IPS-NIHi7 (cell line): ENCODE measurements at regions not wholly inside any gene's neighbourhood (a gene's known extent, or its start where the extent isn't known, plus 50 kb on each side); places are given as distances from the start of the nearest gene placed in this dataset.

Source experiments
- DNase-seq: peaks from one replicate; pipeline ENCODE4 v3.0.0; 2012; ENCODE audit warnings: mixed read lengths; ENCODE audit errors: extremely low spot score

DNA sequence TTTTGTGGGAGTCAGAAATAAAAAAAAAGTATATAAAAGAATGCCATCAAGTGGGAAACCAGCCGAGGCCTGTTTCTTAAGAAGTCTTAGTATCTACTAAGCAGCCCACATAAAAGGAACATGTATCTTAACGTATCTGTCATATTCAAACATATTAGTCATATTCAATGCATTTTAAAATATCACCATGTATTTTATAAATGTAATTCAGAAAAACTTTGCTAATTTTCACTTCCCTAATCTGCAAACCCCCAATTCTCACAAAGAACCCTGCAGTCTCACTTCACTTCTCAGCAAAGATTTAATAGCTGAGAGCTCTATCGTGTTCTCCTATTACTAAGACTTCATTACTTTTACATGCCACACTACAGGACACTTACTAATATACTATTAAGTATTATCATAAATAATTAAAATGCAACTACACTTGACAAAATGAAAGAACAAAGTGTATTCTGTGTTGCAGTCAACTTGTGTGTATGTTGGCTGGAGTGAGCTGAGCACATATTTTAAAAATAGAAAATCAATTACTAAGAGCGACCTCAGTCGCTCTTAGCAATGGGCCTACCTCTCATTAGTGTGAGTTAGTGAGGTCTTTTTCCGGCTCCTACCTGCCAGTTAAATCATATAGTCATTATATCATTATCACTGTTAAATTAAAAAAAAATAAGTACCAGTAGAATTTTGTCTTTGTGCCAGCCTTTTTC lies 484.3 kb downstream of the LMO4 start:
- no peak for DNase-seq

GRCh38 chr1:87814573-87814972 lies 485.9 kb downstream of the LMO4 start:
- DNase-seq: no peak

DNA sequence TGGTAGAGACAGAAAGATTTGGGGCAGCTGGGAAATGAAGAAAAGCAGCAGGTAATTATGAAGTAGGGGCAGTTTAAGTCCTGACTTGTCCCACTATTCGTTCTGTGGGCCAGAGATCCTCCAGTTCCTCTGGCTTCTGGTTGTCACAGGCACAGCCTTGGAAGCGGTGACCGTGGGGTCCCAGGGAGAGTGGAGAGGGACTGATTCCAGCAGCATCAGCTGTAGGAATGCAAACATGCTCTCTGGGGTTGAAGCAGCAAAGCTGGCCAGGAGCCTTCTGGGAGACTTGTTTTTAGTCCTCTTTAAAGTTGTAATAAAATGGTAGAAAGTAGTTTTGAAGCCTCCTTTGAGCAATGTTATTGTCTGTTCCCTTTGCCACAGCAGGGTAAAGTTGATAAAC lies 488.0 kb downstream of the LMO4 start:
- DNase-seq: no peak

- no peak for DNase-seq
These were observed 492.1 kb downstream of the LMO4 start for GRCh38 chr1:87820668-87821334.

GRCh38 chr1:87821335-87821697 lies 492.6 kb downstream of the LMO4 start:
- no peak for DNase-seq

- DNase-seq: no peak
These were observed 498.1 kb downstream of the LMO4 start for GRCh38 chr1:87826681-87827251.

GRCh38 chr1:87829360-87829759 lies 500.7 kb downstream of the LMO4 start:
- no peak for DNase-seq

DNA sequence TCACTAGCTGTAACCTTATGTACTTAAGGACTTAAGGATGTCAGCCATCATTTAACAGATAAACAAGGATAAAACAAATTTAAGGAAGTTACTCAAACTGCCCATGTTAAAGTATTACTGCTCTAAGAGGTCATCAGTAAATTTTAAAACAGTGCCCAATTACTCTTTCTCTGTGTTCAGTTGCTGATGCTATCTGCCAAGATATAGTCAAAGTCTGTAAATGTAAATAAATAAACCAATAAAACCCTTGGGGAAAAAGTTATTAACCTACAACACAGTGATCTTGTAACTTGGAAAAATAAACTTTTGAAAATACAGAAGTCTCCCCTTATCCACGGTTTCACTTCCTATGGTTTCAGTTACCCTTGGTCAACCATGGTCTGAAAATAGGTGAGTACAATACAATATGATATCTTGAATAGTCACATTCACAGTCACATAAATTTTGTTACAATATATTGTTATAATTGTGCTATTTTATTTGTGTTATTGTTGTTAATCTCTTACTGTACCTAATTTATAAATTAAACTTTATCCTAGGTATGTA lies 501.8 kb downstream of the LMO4 start:
- DNase-seq: no peak

DNA sequence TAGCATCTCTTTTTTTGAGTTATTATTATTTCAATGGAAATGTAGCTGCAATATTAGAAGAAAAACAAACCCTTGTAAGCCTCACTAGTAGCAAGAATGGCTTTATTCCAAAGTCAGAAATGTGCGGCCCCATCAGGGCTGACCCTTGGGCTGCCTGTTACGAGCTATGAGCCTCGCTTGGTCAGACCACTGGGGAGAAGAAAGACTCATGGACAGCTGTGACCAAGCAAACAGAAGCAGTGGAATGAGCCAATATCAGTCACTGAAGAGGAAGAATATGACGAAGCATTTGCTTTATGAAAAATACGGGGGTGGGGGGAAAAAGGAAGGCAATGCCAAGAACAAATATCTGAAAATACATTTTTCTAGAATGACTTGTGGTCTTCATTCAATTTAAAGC lies 504.5 kb downstream of the LMO4 start:
- no peak for DNase-seq

DNA sequence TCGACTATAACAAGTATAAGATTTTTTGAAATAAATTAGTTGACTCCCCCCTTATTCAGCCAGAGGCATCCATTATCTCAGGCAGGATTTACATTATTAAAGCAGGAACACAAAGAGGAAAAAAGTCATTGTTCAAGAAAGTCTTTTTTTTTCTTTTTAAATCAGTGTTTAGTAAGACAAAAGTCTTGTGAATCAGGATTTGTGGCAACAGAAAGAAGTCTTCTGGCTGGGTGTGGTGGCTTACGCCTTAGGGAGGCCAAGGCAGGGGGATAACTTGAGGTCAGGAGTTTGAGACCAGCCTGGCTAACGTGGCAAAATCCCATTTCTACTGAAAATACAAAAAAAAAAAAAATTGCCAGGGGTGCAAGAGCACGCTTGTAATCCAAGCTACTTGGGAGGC lies 505.5 kb downstream of the LMO4 start:
- no peak for DNase-seq

DNA sequence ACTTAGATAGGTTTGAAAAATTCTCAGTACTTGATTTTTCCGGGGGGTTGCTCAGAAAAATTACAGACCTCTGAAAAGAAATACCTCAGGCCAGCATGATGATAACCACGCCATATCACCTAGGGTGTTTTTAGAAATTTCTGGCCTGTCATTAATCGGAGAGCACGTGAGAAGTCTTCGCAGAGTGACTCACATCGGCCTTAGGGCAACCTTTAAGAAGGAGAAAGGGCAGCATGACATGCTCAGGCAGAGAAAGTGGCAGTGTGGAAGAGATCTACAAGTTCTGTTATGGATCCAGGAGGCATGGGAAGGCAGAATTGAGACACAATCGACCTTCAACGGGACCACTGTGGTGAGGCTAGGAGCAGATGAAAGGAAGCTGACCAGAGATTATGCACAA lies 506.3 kb downstream of the LMO4 start:
- DNase-seq: no peak

- DNase-seq: no peak
These were observed 512.1 kb downstream of the LMO4 start for GRCh38 chr1:87840767-87841166.

DNA sequence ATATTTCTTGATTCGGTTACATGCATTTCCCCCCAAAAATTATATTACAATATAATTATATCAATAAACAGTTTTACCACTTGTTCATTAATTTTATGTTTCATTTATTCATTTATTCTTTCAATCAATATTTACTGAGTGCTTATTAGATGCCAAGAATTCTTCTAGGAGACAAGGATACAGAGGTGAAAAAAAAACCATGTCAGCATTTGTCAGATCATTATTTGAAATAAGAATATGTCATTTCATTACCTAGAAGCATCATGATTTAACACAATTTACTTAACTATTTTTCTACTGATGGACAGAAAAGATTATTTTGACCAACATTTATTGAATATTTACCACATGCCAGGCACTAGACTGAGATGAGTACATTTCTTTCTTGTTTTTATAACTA lies 512.7 kb downstream of the LMO4 start:
- DNase-seq: no peak

- DNase-seq: no peak
These were observed 513.5 kb downstream of the LMO4 start for GRCh38 chr1:87842156-87842555.

GRCh38 chr1:87844251-87844650 lies 515.6 kb downstream of the LMO4 start:
- DNase-seq: no peak

DNA sequence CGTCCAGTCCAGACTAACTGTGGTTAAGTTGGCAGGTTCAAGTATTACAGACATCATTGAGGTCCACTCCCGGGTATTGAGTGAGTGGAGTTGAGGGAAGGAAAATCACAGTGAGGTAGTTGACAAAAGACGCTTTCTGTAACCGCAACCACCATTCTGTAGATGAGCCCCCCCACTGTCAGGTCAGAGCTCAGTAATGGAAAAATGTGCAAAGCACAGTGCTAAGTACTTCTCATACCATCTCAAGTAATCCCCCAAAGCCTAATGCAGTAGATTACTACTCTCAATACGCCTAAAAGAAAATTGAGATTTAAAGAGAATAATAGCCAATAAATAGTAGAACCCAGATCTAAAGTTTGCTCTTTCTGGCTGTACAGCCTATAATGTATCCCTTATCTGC lies 522.8 kb downstream of the LMO4 start:
- DNase-seq: no peak

DNA sequence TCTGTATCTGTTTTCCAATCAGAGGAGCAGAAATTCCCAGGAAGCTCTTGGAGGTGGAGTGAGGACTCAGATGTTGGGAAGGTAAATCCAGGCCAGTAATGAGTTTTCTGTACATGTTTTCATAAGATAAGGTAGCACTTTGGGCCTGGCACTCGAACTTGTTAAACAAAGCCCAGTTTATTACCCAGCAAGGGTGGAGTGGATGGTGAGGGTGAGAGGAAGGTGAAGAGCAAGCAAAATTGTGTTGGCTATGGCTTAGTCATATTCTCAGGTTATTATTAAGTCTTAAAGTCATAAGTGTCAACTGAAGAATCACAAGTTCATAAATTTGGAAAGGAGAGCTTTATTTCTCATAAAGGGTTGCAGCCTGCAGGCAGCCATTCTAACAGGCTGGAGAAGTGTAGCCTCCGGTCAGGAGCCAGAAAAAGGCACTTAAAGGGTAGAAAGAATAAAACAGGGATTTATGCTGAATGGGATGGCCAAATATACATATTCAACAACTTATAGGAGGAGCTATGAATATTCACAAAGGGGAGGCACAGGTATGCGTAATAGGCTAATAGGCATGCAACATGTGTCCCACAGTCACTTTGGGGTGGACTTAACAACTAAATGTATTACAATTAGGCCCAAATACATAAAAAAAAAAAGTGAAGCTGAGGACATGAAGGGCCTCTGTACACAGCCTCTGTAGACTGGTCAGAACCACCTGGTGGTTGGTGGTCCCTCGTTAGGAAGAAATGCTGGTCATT lies 523.9 kb downstream of the LMO4 start:
- no peak for DNase-seq

DNA sequence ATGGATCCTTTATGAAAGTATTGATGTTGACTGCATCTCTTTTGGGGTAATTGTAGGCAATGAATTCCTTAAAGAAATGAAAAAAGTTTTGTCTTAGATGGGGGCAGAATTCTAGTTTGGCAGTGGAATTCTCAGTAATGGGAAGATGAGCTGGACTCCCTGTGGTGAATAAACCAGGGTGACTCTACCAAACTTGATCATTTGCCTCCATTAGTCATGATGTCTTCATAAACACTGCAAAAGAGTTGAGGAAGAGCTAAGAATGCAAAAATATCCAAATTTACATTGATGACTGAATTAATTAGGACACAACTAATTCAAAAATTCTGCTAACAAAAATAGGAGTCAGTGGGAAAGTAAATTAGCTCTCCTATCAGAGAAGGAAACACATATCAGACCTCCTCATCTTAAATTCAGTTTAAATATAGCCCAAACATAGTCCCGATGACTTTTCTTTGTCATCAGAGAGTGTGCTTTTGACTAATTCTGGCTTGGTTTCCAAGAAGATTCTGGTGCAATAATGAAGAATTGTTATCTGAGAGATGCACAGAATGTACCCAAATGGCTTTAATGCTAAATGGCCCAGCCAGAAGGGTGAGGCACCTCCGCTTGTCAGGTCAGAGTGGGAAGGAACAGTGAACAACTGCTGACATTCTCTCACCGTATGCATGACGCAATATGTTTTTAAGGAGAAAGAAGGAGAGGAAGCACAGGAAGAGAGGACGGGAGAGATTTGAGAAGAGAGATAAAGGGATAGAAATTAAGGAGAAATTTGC lies 525.1 kb downstream of the LMO4 start:
- no peak for DNase-seq

- DNase-seq: no peak
These were observed 534.6 kb downstream of the LMO4 start for GRCh38 chr1:87863317-87863716.

DNA sequence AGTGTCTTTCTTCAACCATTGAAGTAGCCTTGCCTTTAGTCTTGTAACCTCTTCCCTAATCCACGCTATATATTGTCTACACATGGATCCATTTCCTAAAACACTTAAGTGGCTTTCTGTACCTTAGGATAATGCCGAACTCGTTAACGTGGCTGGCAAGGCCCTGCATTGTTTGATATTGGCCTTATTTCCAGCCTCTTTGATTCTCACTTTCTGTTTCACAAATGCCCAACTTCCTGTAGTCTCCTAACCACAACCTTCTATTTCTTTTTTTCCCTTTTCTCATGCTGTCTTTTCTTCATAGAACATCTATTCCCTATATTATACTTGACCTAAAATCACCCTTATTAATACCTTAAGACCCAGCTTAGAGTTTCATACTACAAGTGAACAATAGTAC lies 536.0 kb downstream of the LMO4 start:
- DNase-seq: no peak

- no peak for DNase-seq
These were observed 537.7 kb downstream of the LMO4 start for GRCh38 chr1:87866416-87866815.

GRCh38 chr1:87867626-87868025 lies 538.9 kb downstream of the LMO4 start:
- DNase-seq: no peak
